ENCODE measurements at regions not wholly inside any gene's neighbourhood (a gene's known extent, or its start where the extent isn't known, plus 50 kb on each side); places are given as distances from the start of the nearest gene placed in this dataset.

GRCh38 chr1:69506721-69507120 lies 61.0 kb upstream of the LRRC7 start:
- Mint-ChIP-seq H3K27ac (no peak overlapping the region), H3K4me3 (no peak overlapping the region), H3K4me1 (no peaks in the 10 kb centered on the region), H3K9me3 (no peaks in the 10 kb centered on the region), H3K27me3 (no peaks in the 10 kb centered on the region)
- DNase-seq: no peak
- no peak for ATAC-seq

GRCh38 chr1:69510026-69510425 lies 57.7 kb upstream of the LRRC7 start:
- H3K4me3 Mint-ChIP-seq: no peak overlapping the region
- no peak overlapping the region for H3K27ac Mint-ChIP-seq
- no peaks in the 10 kb centered on the region for H3K4me1 Mint-ChIP-seq
- no peaks in the 10 kb centered on the region for H3K9me3 Mint-ChIP-seq
- ATAC-seq (no peak), DNase-seq (no peak)
- no peaks in the 10 kb centered on the region for H3K27me3 Mint-ChIP-seq

GRCh38 chr1:69511426-69512192 lies 56.1 kb upstream of the LRRC7 start:
- Mint-ChIP-seq H3K4me3 (no peak overlapping the region), H3K27me3 (no peaks in the 10 kb centered on the region), H3K27ac (no peak overlapping the region), H3K9me3 (no peaks in the 10 kb centered on the region), H3K4me1 (no peaks in the 10 kb centered on the region)
- DNase-seq (no peak), ATAC-seq (no peak)

- ATAC-seq (no peak), DNase-seq (no peak)
- H3K9me3 Mint-ChIP-seq: no peaks in the 10 kb centered on the region
- no peaks in the 10 kb centered on the region for H3K4me1 Mint-ChIP-seq
- H3K27me3 Mint-ChIP-seq: no peaks in the 10 kb centered on the region
- H3K4me3 Mint-ChIP-seq: no peak overlapping the region
- no peak overlapping the region for H3K27ac Mint-ChIP-seq
Measured at GRCh38 chr1:69513601-69514000, 54.1 kb upstream of the LRRC7 start.
